Breast epithelium (tissue), 4 donors: ENCODE measurements at regions not wholly inside any gene's neighbourhood (a gene's known extent, or its start where the extent isn't known, plus 50 kb on each side); places are given as distances from the start of the nearest gene placed in this dataset.

Experiments used
- DNase-seq, 2 donors: peaks; one replicate each; pipeline ENCODE4 v3.0.0-alpha.2; 2019; ENCODE audit warnings: low spot score in 2 of 2
- H3K27ac ChIP-seq, 2 donors: fragments of 200-600 bp; sonication (generic) in 1 of 2; one replicate each; pipeline ENCODE4 v1.5.1; 2016 to 2019; ENCODE audit warnings: mild to moderate bottlenecking in 1 of 2
- H3K27me3 ChIP-seq, 2 donors: fragments of 200-600 bp; sonication (generic) in 1 of 2; one replicate each; pipeline versions ENCODE4 v1.5.1 to v1.6.0; 2017 to 2019; ENCODE audit warnings: control low read depth in 1 of 2, mild to moderate bottlenecking in 1 of 2
- H3K36me3 ChIP-seq: fragments of 200-600 bp; one replicate; pipeline ENCODE4 v1.5.1; 2019
- H3K4me1 ChIP-seq, 2 donors: fragments of 200-600 bp; sonication (generic); one replicate each; pipeline ENCODE4 v1.5.1; 2016 to 2019; ENCODE audit warnings: control low read depth in 1 of 2
- H3K4me3 ChIP-seq, 3 donors: fragments of 200-600 bp; sonication (generic); 1 replicate in 2 of 3; 2 replicates in 1 of 3; pipeline ENCODE4 v1.5.1; 2016 to 2019; ENCODE audit warnings: mild to moderate bottlenecking in 3 of 3, moderate library complexity in 2 of 3
- H3K9me3 ChIP-seq, 2 donors: fragments of 200-600 bp; sonication (generic) in 1 of 2; one replicate each; pipeline ENCODE4 v1.5.1; 2016 to 2019; ENCODE audit warnings: control low read depth in 1 of 2
- POLR2A ChIP-seq: fragments of 450-650 bp; IDR thresholded peaks from one replicate; pipeline ENCODE4 v1.6.1; 2016; ENCODE audit warnings: antibody characterized with exemption, mild to moderate bottlenecking, moderate library complexity
- POLR2AphosphoS5 ChIP-seq, 3 donors: sonication (generic); formaldehyde crosslinking; IDR thresholded peaks; one replicate each; pipeline ENCODE4 v1.6.1; 2017; ENCODE audit warnings: antibody characterized with exemption in 3 of 3
- intact Hi-C: fragments of 100-400 bp; cut with DNase I; formaldehyde crosslinking; loops from one replicate; pipeline ENCODE4 v1.15.1; 2023; ENCODE audit warnings: low total_unique reads
- TF ChIP-seq, protein P1 (sequence below), 3 donors: fragments of 450-650 bp; IDR thresholded peaks; one replicate each; pipeline ENCODE4 v1.5.1; 2016 to 2017; ENCODE audit warnings: antibody characterized with exemption in 3 of 3, mild to moderate bottlenecking in 3 of 3, moderate library complexity in 3 of 3

DNA sequence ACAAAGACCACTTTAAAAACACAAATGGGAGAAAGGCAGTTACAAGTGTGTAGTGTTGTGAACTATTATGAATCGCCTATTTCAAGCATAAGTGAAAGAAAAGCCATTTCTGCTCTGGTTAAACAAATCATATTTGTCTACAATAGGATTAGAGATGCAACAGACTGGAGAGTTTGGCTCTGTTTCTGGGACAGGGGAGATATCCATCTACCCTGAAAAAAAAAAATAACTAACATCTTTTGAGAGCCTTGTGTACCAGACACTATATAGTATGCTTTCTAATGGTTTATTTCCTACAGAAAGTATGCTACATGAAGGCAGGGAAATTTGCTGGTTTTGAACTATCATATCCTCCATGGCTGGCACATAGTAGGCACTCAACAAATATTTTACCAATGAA is 106.7 kb upstream of the FHIT start:
- intact Hi-C loops: no loop called here
- no peak overlapping the region for H3K27ac ChIP-seq

DNA sequence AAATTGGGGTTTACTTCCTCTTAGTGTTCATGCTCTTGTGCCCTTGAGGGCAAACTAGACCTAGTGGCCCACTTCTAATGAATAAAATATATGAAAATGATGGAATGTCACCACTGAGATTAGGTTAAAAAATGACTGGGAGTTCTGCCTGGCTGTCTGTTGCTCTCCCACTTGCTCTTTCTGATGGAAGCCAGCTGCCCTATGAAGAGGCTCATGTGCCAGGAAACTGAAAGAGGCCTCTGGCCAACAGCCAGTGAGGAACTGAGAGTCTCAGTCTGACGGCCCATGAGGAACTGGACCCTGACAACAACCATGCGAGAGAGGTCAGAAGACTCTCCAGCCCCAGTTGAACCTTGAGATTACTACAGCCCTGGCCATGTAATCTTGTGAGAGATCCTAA is 107.1 kb upstream of the FHIT start:
- Histone ChIP-seq H3K36me3 (no peaks in the 10 kb centered on the region), H3K27ac (no peak overlapping the region), H3K9me3 (no peaks in the 10 kb centered on the region), H3K27me3 (no peaks in the 10 kb centered on the region), H3K4me3 (no peak overlapping the region), H3K4me1 (no peaks in the 10 kb centered on the region)
- intact Hi-C loops: no loop called here
- DNase-seq: peak in 1 of 2 donors; percentile 44
- TF ChIP-seq, protein P1, sequence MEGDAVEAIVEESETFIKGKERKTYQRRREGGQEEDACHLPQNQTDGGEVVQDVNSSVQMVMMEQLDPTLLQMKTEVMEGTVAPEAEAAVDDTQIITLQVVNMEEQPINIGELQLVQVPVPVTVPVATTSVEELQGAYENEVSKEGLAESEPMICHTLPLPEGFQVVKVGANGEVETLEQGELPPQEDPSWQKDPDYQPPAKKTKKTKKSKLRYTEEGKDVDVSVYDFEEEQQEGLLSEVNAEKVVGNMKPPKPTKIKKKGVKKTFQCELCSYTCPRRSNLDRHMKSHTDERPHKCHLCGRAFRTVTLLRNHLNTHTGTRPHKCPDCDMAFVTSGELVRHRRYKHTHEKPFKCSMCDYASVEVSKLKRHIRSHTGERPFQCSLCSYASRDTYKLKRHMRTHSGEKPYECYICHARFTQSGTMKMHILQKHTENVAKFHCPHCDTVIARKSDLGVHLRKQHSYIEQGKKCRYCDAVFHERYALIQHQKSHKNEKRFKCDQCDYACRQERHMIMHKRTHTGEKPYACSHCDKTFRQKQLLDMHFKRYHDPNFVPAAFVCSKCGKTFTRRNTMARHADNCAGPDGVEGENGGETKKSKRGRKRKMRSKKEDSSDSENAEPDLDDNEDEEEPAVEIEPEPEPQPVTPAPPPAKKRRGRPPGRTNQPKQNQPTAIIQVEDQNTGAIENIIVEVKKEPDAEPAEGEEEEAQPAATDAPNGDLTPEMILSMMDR (IDR thresholded peaks at IDR 0.05): no peak
- TF ChIP-seq POLR2A (no peak), POLR2AphosphoS5 (IDR thresholded peaks at IDR 0.05) (no peak)

More for the DNA sequence above, 106.7 kb upstream of the FHIT start:
- Histone ChIP-seq H3K4me1 (no peaks in the 10 kb centered on the region), H3K27me3 (no peaks in the 10 kb centered on the region), H3K36me3 (no peaks in the 10 kb centered on the region), H3K4me3 (no peak overlapping the region), H3K9me3 (no peaks in the 10 kb centered on the region)
- TF ChIP-seq, protein P1 (IDR thresholded peaks at IDR 0.05): no peak
- TF ChIP-seq POLR2A (no peak), POLR2AphosphoS5 (IDR thresholded peaks at IDR 0.05) (no peak)
- no peak for DNase-seq

DNA sequence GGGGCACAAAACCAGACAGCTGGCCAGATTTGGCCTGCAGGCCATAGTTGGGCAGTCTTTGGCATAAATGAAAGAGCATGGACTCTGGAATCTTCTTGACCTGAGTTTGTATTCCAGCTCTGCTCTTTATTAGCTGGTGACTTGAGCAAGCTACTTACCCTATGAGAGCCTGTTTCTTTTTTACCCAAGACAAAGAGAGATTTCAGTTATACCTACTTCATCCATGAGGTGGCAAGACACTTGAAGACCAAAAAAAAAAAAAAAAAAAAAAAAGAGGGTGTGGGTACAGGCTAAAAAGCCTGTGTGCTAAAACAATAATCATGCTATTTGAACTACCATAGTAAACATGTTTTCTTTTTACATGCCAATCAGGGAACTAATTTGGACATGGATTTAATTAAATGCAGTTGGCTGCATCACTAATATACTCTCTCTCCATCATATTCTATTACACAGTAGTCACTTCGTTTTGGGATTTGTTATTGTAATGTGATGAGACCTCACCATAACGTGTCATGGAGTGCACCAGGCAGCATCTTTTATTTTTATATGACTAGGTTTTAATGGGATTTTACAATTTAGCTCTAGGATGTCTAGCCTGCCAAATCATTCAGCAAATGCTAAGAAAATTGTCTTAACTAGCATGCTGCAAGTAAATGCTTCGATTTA is 109.2 kb upstream of the FHIT start:
- intact Hi-C loops: loop anchor here (5.0 kb wide), 1 partner anchor 1318 kb away; no protein-coding TSS in a partner anchor
- H3K27me3 ChIP-seq: no peaks in the 10 kb centered on the region
- no peaks in the 10 kb centered on the region for H3K36me3 ChIP-seq
- no peak overlapping the region for H3K27ac ChIP-seq
- no peaks in the 10 kb centered on the region for H3K4me1 ChIP-seq
- TF ChIP-seq, protein P1 (IDR thresholded peaks at IDR 0.05): no peak
- TF ChIP-seq POLR2AphosphoS5 (IDR thresholded peaks at IDR 0.05): no peak
- TF ChIP-seq POLR2A: no peak
- DNase-seq: no peak
- H3K9me3 ChIP-seq: no peaks in the 10 kb centered on the region
- no peak overlapping the region for H3K4me3 ChIP-seq

DNA sequence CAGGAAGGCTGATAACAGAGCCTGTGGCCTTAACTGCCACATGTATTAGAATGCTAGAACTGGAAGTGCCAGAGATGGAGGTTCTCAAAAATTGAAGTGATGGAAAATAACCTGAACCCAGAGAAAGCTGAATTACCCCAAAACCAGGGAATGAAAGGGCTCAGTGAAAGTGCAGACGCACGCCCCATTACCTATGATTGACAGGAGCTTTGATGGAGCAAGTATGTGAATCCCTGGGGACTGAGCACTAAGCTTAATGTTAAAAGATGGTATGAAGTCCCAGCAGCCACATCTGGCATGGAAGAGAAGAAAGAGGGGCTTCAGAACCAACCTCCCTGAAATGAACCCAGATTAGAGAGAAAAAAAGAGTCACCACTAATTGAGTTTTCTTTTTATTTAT is 118.4 kb upstream of the FHIT start:
- Histone ChIP-seq H3K9me3 (no peaks in the 10 kb centered on the region), H3K4me1 (no peaks in the 10 kb centered on the region), H3K27me3 (no peaks in the 10 kb centered on the region), H3K36me3 (no peaks in the 10 kb centered on the region), H3K27ac (no peak overlapping the region), H3K4me3 (no peak overlapping the region)
- intact Hi-C loops: no loop called here
- no peak for TF ChIP-seq POLR2A
- no peak for TF ChIP-seq POLR2AphosphoS5 (IDR thresholded peaks at IDR 0.05)
- TF ChIP-seq, protein P1 (IDR thresholded peaks at IDR 0.05): no peak
- DNase-seq: no peak

DNA sequence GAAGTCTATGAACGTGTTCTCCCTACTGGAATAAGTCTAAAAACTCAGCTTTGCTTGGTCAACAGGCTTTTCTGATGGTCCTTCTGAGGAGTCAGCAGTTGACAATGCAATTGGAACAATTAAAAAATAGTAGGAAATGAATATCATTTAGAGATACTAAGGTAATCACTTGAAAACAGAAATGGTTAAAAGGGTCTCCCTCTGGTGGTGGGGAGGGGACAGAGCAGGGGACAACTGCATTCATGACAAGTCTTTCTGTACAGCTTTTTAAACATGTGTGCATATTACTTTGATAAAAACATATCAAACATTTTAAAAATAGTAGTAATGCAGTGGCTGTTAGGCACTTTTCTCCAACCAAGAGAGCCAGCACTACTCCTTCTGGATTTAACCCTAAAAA is 119.9 kb upstream of the FHIT start:
- Histone ChIP-seq H3K4me1 (no peaks in the 10 kb centered on the region), H3K27ac (no peak overlapping the region), H3K36me3 (no peaks in the 10 kb centered on the region), H3K9me3 (no peaks in the 10 kb centered on the region), H3K4me3 (no peak overlapping the region), H3K27me3 (no peaks in the 10 kb centered on the region)
- TF ChIP-seq, protein P1 (IDR thresholded peaks at IDR 0.05): no peak
- TF ChIP-seq POLR2AphosphoS5 (IDR thresholded peaks at IDR 0.05) (no peak), POLR2A (no peak)
- no peak for DNase-seq
- intact Hi-C loops: no loop called here
